GM23248 (cell line): ENCODE measurements at regions not wholly inside any gene's neighbourhood (a gene's known extent, or its start where the extent isn't known, plus 50 kb on each side); places are given as distances from the start of the nearest gene placed in this dataset.

Experiments
- DNase-seq: peaks from one replicate; pipeline ENCODE4 v3.0.0-alpha.2; 2015
- H2AFZ ChIP-seq: fragments of 200-600 bp; sonication (generic); 2 replicates; pipeline ENCODE4 v1.6.1; 2016; ENCODE audit warnings: antibody characterized with exemption
- H3F3A ChIP-seq: fragments of 200-600 bp; sonication (generic); 2 replicates; pipeline ENCODE4 v1.6.1; 2016; ENCODE audit warnings: mild to moderate bottlenecking, antibody characterized with exemption, mixed run types; ENCODE audit not compliant: insufficient read depth
- H3K27ac ChIP-seq: fragments of 200-600 bp; sonication (generic); 2 replicates; pipeline ENCODE4 v1.5.1; 2016; ENCODE audit warnings: mild to moderate bottlenecking
- H3K27me3 ChIP-seq: fragments of 200-600 bp; sonication (generic); replicated peaks from 2 replicates; pipeline ENCODE4 v1.6.1; 2016; ENCODE audit warnings: mild to moderate bottlenecking; ENCODE audit not compliant: insufficient read depth
- H3K36me3 ChIP-seq: fragments of 200-600 bp; sonication (generic); 2 replicates; pipeline ENCODE4 v1.6.1; 2016; ENCODE audit warnings: low read depth, mild to moderate bottlenecking
- H3K4me1 ChIP-seq: fragments of 200-600 bp; sonication (generic); 2 replicates; pipeline ENCODE4 v1.6.1; 2016; ENCODE audit warnings: mild to moderate bottlenecking; ENCODE audit not compliant: insufficient read depth
- H3K4me2 ChIP-seq: fragments of 200-600 bp; sonication (generic); one replicate; pipeline ENCODE4 v1.6.1; 2016; ENCODE audit warnings: mild to moderate bottlenecking; ENCODE audit not compliant: unreplicated experiment
- H3K4me3 ChIP-seq: fragments of 200-600 bp; sonication (generic); 2 replicates; pipeline ENCODE4 v1.5.1; 2016; ENCODE audit warnings: mild to moderate bottlenecking
- H3K79me2 ChIP-seq: fragments of 200-600 bp; sonication (generic); 2 replicates; pipeline ENCODE4 v1.6.1; 2016; ENCODE audit warnings: mild to moderate bottlenecking; ENCODE audit not compliant: insufficient read depth
- H3K9ac ChIP-seq: fragments of 200-600 bp; sonication (generic); 2 replicates; pipeline ENCODE4 v1.6.1; 2016; ENCODE audit warnings: mild to moderate bottlenecking
- H3K9me2 ChIP-seq: fragments of 200-600 bp; sonication (generic); 2 replicates; pipeline ENCODE4 v1.6.1; 2016; ENCODE audit warnings: mixed run types, mild to moderate bottlenecking, moderate library complexity; ENCODE audit not compliant: insufficient read depth
- H3K9me3 ChIP-seq: fragments of 200-600 bp; sonication (generic); one replicate; pipeline ENCODE4 v1.6.1; 2017; ENCODE audit warnings: low read depth
- H4K20me1 ChIP-seq: fragments of 200-600 bp; sonication (generic); 2 replicates; pipeline ENCODE4 v1.6.0; 2016; ENCODE audit not compliant: insufficient read depth
- EZH2 ChIP-seq: fragments of 200-600 bp; sonication (generic); IDR thresholded peaks from 2 replicates; pipeline ENCODE4 v1.6.1; 2018; ENCODE audit warnings: antibody characterized with exemption, mild to moderate bottlenecking; ENCODE audit not compliant: insufficient read depth, poor library complexity, severe bottlenecking
- EZH2phosphoT487 ChIP-seq: fragments of 200-600 bp; sonication (generic); IDR thresholded peaks from 2 replicates; pipeline ENCODE4 v1.6.1; 2018; ENCODE audit warnings: antibody characterized with exemption, moderate library complexity, mild to moderate bottlenecking, low read depth; ENCODE audit not compliant: insufficient read depth
- WGBS, 2 experiments: methylation state at CpG; one replicate each; pipeline ENCODE4 v1.1.6; 2015 to 2017; ENCODE audit warnings: low lambda C conversion rate in 2 of 2, low coverage in 1 of 2; ENCODE audit errors: missing lambda C conversion rate in 2 of 2; 5-methylcytosine and 5-hydroxymethylcytosine counted together
- in situ Hi-C: fragments of 300-500 bp; cut with MboI; formaldehyde crosslinking; loops from 2 replicates; pipeline ENCODE4 v1.15.0; 2020

DNA sequence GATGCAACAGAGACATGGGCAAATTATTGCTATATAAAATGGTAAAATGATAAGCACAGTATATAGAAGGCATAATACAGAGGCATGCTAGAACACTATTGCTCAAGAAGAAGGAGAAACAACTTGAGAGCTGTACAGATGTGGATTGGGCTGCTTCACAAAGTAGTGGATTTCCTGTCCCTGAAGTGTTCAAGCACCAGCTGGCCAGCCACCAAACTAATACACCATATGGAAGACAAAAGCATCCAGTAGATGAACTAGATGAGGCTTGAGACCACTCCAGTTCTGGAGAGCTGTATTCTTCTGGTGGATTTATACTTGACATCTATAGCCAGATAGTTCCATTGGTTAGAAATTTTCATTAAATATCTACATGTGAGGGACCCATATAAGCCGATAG is 134.1 kb upstream of the GNAO1 start:
- in situ Hi-C loops: no loop called here

DNA sequence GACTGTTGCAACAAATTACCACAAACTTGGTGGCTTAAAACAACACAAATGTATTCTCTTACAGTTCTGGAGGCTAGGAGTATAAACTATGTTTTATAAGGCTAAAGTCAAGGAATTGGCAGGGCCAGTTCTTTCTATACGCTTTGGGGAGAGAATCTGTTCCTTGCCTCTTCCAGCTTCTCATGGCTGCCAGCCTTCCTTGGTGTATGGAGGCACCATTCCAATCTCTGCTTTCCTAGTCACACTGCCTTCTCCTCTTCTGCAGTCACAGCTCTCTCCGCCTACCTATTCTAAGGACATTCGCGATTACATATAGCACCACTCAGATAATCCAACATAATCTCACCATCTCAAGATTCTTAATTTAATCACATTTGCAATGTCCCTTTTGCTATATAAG is 140.4 kb upstream of the GNAO1 start:
- no peak for DNase-seq
- Histone ChIP-seq H3F3A (no peaks in the 10 kb centered on the region), H3K79me2 (no peaks in the 10 kb centered on the region), H3K36me3 (no peaks in the 10 kb centered on the region), H3K9me3 (no peaks in the 10 kb centered on the region), H3K27me3 (no peaks in the 10 kb centered on the region), H3K4me1 (no peaks in the 10 kb centered on the region), H3K4me3 (no peak overlapping the region), H3K9me2 (no peaks in the 10 kb centered on the region), H3K9ac (no peak overlapping the region), H2AFZ (no peak overlapping the region), H4K20me1 (no peaks in the 10 kb centered on the region), H3K27ac (no peak overlapping the region), H3K4me2 (no peak overlapping the region)
- in situ Hi-C loops: no loop called here
- WGBS, 2 experiments: 68 to 73% methylated on average over 4 of the region's 4 CpGs
- TF ChIP-seq EZH2 (no peak), EZH2phosphoT487 (no peak)

More for the DNA sequence above, 134.1 kb upstream of the GNAO1 start:
- no peaks in the 10 kb centered on the region for H3F3A ChIP-seq
- 0% methylated on average over 1 of the region's 1 CpG for WGBS, 2 experiments
- H3K27me3 ChIP-seq: no peaks in the 10 kb centered on the region
- H3K9me3 ChIP-seq: no peaks in the 10 kb centered on the region
- no peaks in the 10 kb centered on the region for H3K36me3 ChIP-seq
- no peak for DNase-seq
- H2AFZ ChIP-seq: no peak overlapping the region
- no peaks in the 10 kb centered on the region for H3K9me2 ChIP-seq
- H3K4me3 ChIP-seq: no peak overlapping the region
- no peaks in the 10 kb centered on the region for H3K4me1 ChIP-seq
- H4K20me1 ChIP-seq: no peaks in the 10 kb centered on the region
- H3K27ac ChIP-seq: no peak overlapping the region
- H3K79me2 ChIP-seq: no peaks in the 10 kb centered on the region
- no peak overlapping the region for H3K9ac ChIP-seq
- TF ChIP-seq EZH2phosphoT487 (no peak), EZH2 (no peak)
- no peak overlapping the region for H3K4me2 ChIP-seq

DNA sequence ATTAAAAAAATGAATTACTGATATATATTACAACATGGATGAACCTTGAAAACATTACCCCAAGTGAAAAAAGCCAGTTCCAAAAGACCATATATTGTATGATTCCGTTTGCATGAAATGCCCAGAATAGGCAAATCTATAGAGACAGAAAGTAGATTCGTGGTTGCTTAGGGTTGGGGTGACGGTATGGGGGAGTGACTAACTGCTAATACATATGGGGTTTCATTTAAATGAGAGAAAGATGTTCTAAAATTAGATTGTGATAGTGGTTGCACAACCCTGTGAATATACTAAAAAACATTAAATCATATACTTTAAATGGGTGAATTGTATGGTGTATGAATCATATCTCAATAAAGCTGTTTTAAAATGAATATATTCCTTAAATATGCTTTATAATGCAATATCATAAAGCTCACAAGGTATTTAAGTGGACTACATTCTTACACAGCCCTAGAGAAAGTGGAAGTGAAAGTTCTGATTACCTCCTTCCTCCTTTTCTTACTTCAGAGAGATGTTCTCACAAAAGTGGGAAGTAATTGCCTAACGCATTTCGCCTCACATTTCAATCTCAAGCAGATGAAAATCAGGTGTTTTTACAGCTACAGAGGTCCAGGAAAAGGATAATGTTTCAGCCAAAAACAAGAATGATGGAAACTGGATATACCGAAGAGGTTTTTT is 142.7 kb upstream of the GNAO1 start:
- WGBS, 2 experiments: 44 to 46% methylated on average over 6 of the region's 6 CpGs
- no peaks in the 10 kb centered on the region for H3K4me1 ChIP-seq
- no peaks in the 10 kb centered on the region for H3K27me3 ChIP-seq
- TF ChIP-seq EZH2phosphoT487: no peak
- TF ChIP-seq EZH2: no peak
- no peak overlapping the region for H3K4me3 ChIP-seq
- no peaks in the 10 kb centered on the region for H4K20me1 ChIP-seq
- no peak overlapping the region for H3K9ac ChIP-seq
- H3K9me2 ChIP-seq: no peaks in the 10 kb centered on the region
- in situ Hi-C loops: no loop called here
- H3K79me2 ChIP-seq: no peaks in the 10 kb centered on the region
- H3K27ac ChIP-seq: no peak overlapping the region
- H3K4me2 ChIP-seq: no peak overlapping the region
- H2AFZ ChIP-seq: no peak overlapping the region
- no peaks in the 10 kb centered on the region for H3F3A ChIP-seq
- H3K36me3 ChIP-seq: no peaks in the 10 kb centered on the region
- no peaks in the 10 kb centered on the region for H3K9me3 ChIP-seq
- DNase-seq: no peak

DNA sequence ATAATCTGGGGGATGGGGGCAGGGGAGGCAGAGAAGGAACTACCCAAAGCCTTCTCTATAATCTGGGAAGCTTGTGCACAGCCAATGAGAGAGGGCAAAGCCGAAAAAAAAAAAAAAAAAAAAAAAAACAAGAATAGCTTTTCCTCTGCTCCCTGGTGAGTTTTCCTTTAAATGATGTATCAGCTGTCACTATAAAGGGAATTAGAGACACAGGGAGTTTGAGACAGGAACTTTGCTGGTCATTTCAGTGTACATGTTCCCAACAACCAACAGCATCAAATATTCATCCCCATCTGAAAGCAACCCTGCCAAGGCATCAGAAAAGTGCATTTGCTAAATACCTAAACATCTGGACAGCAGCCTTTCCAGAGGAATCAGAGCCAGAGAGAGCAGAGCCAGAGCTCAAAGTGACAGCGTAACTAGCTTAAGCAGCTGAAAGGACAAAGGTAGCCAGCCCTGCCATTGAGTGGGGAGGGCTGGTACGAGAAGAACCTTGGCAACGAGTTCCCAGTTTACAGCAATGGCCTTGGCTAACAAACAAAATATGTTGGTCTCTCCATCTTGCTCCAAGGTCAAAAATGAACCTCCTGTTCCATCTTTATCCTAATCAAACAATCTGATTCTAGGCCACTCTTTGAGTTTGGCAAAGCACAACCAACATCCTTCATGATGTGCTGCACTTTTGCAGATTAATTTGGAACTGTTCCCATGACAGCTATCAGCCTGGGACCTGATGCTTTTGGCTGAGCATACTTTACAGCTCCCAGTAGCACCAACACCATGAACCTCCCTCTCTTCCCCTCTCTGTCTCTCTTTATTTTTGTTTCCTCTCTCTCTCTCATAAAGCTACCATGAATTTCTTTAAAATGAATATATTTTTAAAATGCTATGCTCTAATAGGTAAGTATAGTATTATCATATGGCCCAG is 143.7 kb upstream of the GNAO1 start:
- 11 to 17% methylated on average over 4 of the region's 4 CpGs for WGBS, 2 experiments
- no peak overlapping the region for H2AFZ ChIP-seq
- no peaks in the 10 kb centered on the region for H3K9me3 ChIP-seq
- no peak overlapping the region for H3K4me2 ChIP-seq
- in situ Hi-C loops: no loop called here
- TF ChIP-seq EZH2phosphoT487: no peak
- TF ChIP-seq EZH2: no peak
- H3K79me2 ChIP-seq: no peaks in the 10 kb centered on the region
- no peak for DNase-seq
- H3K9me2 ChIP-seq: no peaks in the 10 kb centered on the region
- H3K27me3 ChIP-seq: no peaks in the 10 kb centered on the region
- H4K20me1 ChIP-seq: no peaks in the 10 kb centered on the region
- H3K4me3 ChIP-seq: no peak overlapping the region
- H3K4me1 ChIP-seq: no peaks in the 10 kb centered on the region
- no peaks in the 10 kb centered on the region for H3F3A ChIP-seq
- no peak overlapping the region for H3K9ac ChIP-seq
- H3K36me3 ChIP-seq: no peaks in the 10 kb centered on the region
- no peak overlapping the region for H3K27ac ChIP-seq
